ENCODE measurements at regions not wholly inside any gene's neighbourhood (a gene's known extent, or its start where the extent isn't known, plus 50 kb on each side); places are given as distances from the start of the nearest gene placed in this dataset.

- intact Hi-C loops (cut with DNase I) = no loop called here
- no peaks in the 10 kb centered on the region for H3K9me3 ChIP-seq
- H3K27ac ChIP-seq = no peak overlapping the region
Observed at GRCh38 chr5:27788184-27788583, 749.8 kb upstream of the CDH9 start.

GRCh38 chr5:27784317-27784716 is 745.9 kb upstream of the CDH9 start:
- Histone ChIP-seq H3K4me3 (no peak overlapping the region), H3K4me1 (no peaks in the 10 kb centered on the region), H3K9me3 (no peaks in the 10 kb centered on the region), H3K36me3 (no peaks in the 10 kb centered on the region), H3K27me3 (no peaks in the 10 kb centered on the region), H3K27ac (no peak overlapping the region)
- TF ChIP-seq POLR2A (IDR thresholded peaks at IDR 0.05) (no peak), POLR2AphosphoS5 (IDR thresholded peaks at IDR 0.05; ENCODE audit: insufficient read depth in 1 of 2, low read depth in 1 of 2) (no peak), CTCF (IDR thresholded peaks at IDR 0.05) (no peak)
- intact Hi-C loops (cut with DNase I) = no loop called here
- DNase-seq (ENCODE audit: extremely low spot score in 2 of 2) = no peak

More at GRCh38 chr5:27788184-27788583, 749.8 kb upstream of the CDH9 start:
- H3K4me1 ChIP-seq = no peaks in the 10 kb centered on the region
- no peak overlapping the region for H3K4me3 ChIP-seq
- no peak for DNase-seq (ENCODE audit: extremely low spot score in 2 of 2)
- TF ChIP-seq POLR2A (IDR thresholded peaks at IDR 0.05) (no peak), POLR2AphosphoS5 (IDR thresholded peaks at IDR 0.05; ENCODE audit: insufficient read depth in 1 of 2, low read depth in 1 of 2) (no peak), CTCF (IDR thresholded peaks at IDR 0.05) (no peak)
- H3K27me3 ChIP-seq = no peaks in the 10 kb centered on the region
- no peaks in the 10 kb centered on the region for H3K36me3 ChIP-seq

GRCh38 chr5:27778121-27778520 is 739.7 kb upstream of the CDH9 start:
- Histone ChIP-seq H3K36me3 (no peaks in the 10 kb centered on the region), H3K27me3 (no peaks in the 10 kb centered on the region), H3K4me3 (no peak overlapping the region), H3K9me3 (no peaks in the 10 kb centered on the region), H3K27ac (no peak overlapping the region), H3K4me1 (no peaks in the 10 kb centered on the region)
- DNase-seq (ENCODE audit: extremely low spot score in 2 of 2) = no peak
- intact Hi-C loops (cut with DNase I) = no loop called here
- TF ChIP-seq CTCF (IDR thresholded peaks at IDR 0.05) (no peak), POLR2AphosphoS5 (IDR thresholded peaks at IDR 0.05; ENCODE audit: insufficient read depth in 1 of 2, low read depth in 1 of 2) (no peak), POLR2A (IDR thresholded peaks at IDR 0.05) (no peak)

GRCh38 chr5:27773636-27774035 is 735.2 kb upstream of the CDH9 start:
- H3K9me3 ChIP-seq = no peaks in the 10 kb centered on the region
- no peaks in the 10 kb centered on the region for H3K27me3 ChIP-seq
- TF ChIP-seq POLR2AphosphoS5 (IDR thresholded peaks at IDR 0.05; ENCODE audit: insufficient read depth in 1 of 2, low read depth in 1 of 2) (no peak), POLR2A (IDR thresholded peaks at IDR 0.05) (no peak), CTCF (IDR thresholded peaks at IDR 0.05) (no peak)
- no peak overlapping the region for H3K27ac ChIP-seq
- intact Hi-C loops (cut with DNase I) = no loop called here
- H3K4me1 ChIP-seq = no peaks in the 10 kb centered on the region
- no peaks in the 10 kb centered on the region for H3K36me3 ChIP-seq
- H3K4me3 ChIP-seq = no peak overlapping the region
- no peak for DNase-seq (ENCODE audit: extremely low spot score in 2 of 2)

- Histone ChIP-seq H3K36me3 (no peaks in the 10 kb centered on the region), H3K9me3 (no peaks in the 10 kb centered on the region), H3K27me3 (no peaks in the 10 kb centered on the region), H3K27ac (no peak overlapping the region), H3K4me1 (no peaks in the 10 kb centered on the region), H3K4me3 (no peak overlapping the region)
- TF ChIP-seq POLR2A (IDR thresholded peaks at IDR 0.05) = no peak
- no peak for TF ChIP-seq CTCF (IDR thresholded peaks at IDR 0.05)
- no peak for TF ChIP-seq POLR2AphosphoS5 (IDR thresholded peaks at IDR 0.05; ENCODE audit: insufficient read depth in 1 of 2, low read depth in 1 of 2)
- no peak for DNase-seq (ENCODE audit: extremely low spot score in 2 of 2)
- intact Hi-C loops (cut with DNase I) = no loop called here
Observed at GRCh38 chr5:27773166-27773565, 734.8 kb upstream of the CDH9 start.
